GM12892 (cell line): ENCODE measurements at regions not wholly inside any gene's neighbourhood (a gene's known extent, or its start where the extent isn't known, plus 50 kb on each side); places are given as distances from the start of the nearest gene placed in this dataset.

Source experiments
- POLR2A ChIP-seq: IDR thresholded peaks from 2 replicates; pipeline ENCODE4 v1.6.1; 2011; ENCODE audit warnings: low read depth, low read length, control low read depth
- POLR2AphosphoS5 ChIP-seq: IDR thresholded peaks from 2 replicates; pipeline ENCODE4 v1.6.1; 2011; ENCODE audit warnings: low read depth, low read length, control low read depth

- TF ChIP-seq POLR2A, result no peak
- TF ChIP-seq POLR2AphosphoS5, result no peak
Observed at GRCh38 chr22:49427341-49427740, 400.3 kb downstream of the BRD1 start.
